Endothelial cell of hepatic sinusoid (primary cell): ENCODE measurements at regions not wholly inside any gene's neighbourhood (a gene's known extent, or its start where the extent isn't known, plus 50 kb on each side); places are given as distances from the start of the nearest gene placed in this dataset.
"Not testable (repeated sequence)": the region's sequence is repeated elsewhere in the genome, so short reads cannot be mapped to it uniquely, and the experiment has no call there.

Experiments used
- in situ Hi-C: cut with HindIII; loops from 2 replicates; pipeline ENCODE4 v1.10.0; 2017; ENCODE audit warnings: low sequenced_read_pairs

DNA sequence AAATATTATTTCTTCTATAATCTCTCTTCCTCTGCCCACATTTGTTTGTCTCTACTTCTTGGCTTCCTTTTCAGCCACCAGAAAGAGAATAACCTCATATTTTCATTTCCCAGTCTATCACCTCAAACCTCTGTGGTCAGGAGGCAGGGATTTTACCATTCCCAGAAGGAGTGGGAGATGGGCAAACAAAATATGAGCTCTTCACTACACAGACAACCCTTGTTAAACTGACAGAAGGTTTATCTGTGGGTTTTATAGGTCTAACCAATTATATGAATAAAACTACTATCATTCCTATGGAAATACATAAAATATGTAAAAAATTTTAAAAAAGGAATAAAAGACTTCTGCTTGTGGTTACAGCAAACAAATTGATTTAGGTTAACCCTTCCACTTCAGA, 160.0 kb upstream of the TRPC6 start:
- in situ Hi-C loops: loop anchor here (5.0 kb wide), 1 partner anchor 48 kb away; no protein-coding TSS in a partner anchor

DNA sequence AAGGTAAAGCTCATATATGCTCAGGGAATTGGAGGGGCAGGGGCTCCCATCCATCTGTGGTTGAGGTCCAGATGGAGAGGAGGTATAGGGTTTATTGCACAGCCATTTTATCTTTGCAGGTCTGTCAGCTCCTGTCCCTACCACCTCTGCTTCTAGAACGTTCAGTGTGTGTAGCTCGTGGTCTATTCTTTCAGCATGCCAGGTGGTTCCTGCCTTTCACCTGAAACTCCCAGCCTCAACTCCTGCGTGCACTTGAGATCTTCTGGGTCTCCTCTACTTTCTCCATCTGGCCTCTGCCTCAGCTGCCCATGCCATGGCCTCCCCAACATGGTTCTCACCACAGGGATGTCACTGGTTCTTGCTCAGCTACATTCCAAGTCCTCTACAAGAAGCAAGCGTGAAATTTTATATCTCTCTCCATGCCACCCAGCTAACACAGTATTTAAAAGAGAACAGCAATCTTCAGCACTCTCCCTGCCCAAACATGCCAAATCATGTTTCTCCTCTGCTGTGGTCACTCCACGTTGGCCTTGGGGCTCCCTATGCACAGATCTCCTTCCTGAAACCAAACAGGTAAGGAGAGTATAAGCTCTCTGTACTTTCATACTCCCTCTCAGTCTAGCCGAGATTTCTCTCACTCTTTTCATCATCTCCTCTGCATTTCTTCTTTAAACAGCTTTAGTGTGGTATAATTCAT, 157.8 kb upstream of the TRPC6 start:
- in situ Hi-C loops: loop anchor here (5.0 kb wide), 1 partner anchor 51 kb away; no protein-coding TSS in a partner anchor

GRCh38 chr11:101741061-101741460, 157.3 kb upstream of the TRPC6 start:
- in situ Hi-C loops: loop anchor here (5.0 kb wide), 1 partner anchor 51 kb away; no protein-coding TSS in a partner anchor

- in situ Hi-C loops: no loop called here
These were observed 154.6 kb upstream of the TRPC6 start for GRCh38 chr11:101738452-101738851.

DNA sequence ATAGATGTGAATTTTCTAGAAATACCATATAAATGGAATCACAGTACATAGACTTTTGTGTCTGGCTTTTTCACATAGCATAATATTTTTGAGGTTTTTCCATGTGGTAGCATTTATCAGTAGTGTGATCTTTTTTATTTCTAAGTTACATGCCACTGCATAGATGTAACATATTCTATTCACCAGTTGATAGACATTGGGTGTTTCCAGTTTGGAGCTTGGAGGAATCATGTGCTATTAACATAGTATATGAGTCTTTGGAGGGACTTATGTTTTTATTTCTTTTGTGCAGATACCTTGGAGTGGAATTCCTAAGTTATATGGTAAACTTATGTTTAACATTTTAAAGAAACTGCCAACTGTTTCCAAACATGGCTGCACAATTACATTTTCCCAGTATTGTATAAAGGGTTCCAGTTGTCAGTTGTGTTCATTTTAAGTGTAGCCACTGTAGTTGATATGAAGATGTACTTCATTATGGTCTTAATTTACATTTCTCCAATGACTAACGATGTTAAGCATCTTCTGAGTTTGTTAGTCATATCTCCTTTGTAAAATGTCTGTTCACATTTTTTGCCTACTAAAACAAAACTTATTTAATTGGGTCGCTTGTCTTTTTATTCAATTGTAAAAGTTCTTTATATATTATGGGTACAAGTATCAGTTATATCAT, 145.7 kb upstream of the TRPC6 start:
- in situ Hi-C loops: no loop called here

DNA sequence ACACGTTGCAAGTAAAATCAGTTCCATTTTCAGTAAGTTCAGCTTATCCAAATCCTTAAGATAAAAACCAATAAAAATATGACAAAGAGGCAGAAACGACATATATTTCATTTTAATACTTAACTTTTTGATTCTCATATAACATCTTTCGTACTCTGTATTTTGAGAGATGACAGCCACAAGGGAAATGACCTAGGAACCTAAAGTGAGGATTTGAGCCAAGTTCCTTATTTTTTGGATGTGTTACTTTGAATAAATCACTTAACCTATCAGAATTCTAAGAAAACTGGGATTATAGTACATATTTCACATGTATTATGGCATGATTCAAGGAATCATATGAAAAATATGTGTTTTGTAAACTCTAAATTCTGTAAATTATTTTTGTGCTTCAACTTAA, 143.6 kb upstream of the TRPC6 start:
- in situ Hi-C loops: no loop called here

DNA sequence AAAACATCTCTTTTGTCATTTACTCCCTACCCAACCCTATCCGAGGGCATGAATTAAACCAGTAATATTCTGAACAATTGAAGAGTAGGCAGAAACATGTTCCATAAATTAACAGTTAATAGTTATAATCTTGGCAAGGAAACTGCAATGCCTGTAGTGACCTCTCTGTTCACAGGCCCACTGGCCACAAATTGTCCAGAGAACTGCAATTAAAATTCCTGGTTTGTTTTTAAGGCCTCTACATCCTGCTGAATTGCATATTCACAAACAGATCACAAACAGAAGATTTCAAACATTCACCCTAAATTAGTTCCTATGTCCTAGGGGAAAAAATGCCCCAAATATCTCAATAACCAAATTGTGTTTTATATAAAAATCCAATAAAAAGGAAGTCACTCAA, 143.2 kb upstream of the TRPC6 start:
- in situ Hi-C loops: no loop called here

DNA sequence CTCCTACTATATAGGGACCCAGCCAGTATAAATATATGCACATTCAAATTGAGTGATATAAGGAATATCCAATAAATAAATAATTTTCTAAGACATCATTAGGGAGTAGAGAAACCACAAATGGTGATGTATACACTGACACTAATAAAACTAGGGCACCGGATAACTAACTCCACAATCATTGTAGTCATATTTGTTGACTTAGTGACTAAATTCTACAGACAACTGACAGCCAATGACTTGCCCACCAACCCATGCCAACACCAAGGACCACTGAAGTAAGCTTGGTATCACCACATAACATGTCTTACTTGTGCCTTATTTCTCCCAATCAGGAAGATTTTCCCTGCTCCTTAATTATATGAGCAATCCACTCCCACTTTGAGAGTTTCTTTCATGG, 139.6 kb upstream of the TRPC6 start:
- in situ Hi-C loops: no loop called here

DNA sequence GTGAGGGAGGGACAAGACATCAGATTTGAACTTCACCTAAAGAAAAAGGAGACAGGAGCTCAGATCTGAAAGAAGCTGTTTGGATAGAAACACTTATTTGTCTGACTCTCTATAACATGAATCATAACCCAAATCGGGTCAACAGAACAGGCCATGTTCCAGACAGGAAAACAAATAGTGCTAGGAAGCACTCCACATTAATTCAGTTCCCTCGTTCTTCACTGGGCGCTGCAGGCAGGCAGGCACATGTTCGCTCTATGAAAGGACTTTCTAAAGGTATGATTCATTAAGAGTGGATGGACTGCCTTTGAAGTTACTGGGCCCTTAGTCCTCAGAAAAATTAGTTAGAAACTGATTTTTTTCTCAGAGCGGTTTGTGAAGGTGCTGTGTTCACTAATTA, 137.5 kb upstream of the TRPC6 start:
- in situ Hi-C loops: no loop called here

DNA sequence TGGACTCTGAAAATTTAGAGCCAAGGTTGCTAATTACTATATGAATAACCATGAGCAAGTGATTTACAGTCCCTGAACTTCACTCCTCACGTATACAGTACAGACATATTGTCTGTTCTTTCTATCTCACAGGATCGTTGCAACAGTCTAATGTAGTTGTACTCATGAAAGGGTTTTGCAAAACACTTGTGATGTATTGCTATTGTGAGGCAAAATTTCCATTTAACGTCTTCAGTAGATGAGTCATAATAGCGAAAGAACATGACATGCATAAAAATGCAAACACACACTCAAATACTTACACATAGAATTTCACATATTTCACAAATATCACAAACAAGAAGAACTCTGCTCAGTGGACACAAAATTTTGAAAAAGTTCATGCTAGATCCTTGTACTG, 134.6 kb upstream of the TRPC6 start:
- in situ Hi-C loops: no loop called here

DNA sequence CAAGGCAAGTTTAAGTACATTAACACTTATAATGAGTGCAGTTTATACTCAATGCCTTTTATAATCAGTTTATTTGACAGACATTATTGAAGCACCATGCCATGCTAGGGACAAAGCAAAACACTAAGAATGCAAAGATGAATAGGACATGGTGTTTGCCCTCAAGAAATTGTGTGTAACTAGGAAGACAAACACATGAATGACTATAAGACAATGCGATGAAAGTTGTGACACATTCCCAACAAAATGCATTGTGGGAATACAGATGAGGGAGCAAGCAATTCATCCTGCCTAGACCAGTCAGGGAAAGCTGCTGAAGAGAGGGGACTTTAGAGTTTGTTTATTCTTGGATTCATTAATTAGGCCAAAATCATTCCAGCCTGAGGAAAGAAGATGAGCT, 133.8 kb upstream of the TRPC6 start:
- in situ Hi-C loops: no loop called here

- in situ Hi-C loops: no loop called here
These were observed 131.5 kb upstream of the TRPC6 start for GRCh38 chr11:101715281-101715680.

- in situ Hi-C loops: no loop called here
These were observed 123.7 kb upstream of the TRPC6 start for GRCh38 chr11:101707477-101707876.

DNA sequence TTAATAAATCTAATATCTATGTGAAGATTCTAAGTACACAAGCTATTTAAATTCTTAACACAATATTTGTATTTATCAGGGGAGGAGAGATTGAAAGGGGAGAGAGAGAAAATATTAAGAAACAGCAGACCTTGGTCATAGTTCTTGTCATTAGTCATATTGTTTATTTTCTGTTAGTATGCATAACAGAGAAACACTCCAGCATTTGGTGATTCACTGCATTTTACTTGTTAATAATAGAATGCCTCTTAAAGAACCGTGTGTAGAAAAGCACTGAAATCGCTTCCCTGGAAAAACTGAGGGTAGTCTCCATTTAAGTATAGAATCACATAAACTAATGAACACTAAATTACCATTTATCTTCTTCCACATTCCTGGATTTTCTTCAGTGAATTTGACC, 122.7 kb upstream of the TRPC6 start:
- in situ Hi-C loops: no loop called here

GRCh38 chr11:101705972-101706371, 122.2 kb upstream of the TRPC6 start:
- in situ Hi-C loops: no loop called here

DNA sequence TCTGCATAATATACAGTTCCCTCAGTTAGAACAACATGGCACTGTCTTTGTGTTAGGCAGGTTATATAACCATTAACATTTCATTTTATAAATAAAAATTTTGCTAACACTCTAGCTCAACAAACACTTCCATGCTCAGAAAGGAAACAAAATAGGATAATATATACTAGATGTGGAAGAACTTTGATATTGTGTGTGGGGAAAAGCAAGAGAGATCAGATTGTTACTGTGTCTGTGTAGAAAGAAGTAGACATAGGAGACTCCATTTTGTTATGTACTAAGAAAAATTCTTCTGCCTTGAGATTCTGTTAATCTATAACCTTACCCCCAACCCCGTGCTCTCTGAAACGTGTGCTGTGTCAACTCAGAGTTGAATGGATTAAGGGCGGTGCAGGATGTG, 111.1 kb upstream of the TRPC6 start:
- in situ Hi-C loops: not testable (repeated sequence)

DNA sequence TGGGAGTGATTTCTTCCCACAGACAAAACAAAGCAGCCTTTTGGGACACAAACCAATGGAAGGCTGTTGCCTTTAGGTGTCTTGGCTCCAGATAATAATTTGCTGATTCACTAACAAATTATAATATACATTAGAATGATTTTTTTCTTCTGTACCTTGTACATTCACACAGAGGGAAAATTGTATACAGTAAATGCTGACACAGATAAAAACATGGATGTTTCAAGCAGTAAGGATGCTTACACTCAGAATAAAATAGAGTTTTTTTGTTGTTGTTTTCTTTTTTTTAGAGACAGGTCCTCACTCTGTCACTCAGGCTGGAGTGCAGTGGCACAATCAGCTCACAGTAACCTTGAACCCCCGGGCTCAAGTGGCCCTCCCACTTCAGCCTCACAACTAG, 109.2 kb upstream of the TRPC6 start:
- in situ Hi-C loops: no loop called here

DNA sequence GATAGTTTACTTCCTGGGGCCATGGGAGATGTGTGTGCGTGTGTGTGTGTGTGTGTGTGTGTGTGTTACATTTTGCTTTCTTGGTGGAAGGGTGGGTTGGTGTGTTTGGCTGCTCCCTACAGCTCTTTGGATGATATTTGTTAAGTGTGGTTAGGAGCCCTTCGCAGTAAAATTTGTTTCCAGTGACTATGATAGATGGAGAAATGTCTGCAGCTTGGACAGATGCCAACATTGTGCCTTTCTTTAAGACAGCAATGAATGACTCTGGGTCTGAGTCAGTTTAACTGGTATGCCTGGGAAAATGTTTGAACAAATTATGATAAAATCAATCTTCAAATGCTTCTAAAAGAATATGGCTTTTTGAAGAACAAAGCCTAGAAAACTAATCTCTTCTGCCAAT, 102.7 kb upstream of the TRPC6 start:
- in situ Hi-C loops: no loop called here

- in situ Hi-C loops: no loop called here
These were observed 84.4 kb upstream of the TRPC6 start for GRCh38 chr11:101668236-101668635.

DNA sequence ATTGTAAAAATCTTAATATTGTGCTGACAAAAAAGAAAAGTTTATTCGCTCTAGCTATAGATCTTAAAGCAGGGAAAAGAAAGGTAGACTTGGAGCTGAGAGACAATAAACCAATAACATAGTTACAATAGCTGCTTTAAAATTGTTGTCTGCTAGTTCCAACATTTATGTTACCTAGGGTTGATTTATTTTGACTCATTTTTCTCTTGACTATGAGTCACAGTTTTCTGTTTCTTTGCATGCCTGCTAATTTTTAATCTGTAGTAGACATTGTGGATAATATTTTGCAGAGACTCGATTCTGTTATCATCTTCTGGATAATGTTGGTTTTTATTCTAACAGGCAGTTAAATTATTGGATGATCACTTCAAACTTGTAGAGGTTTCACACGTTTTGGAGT, 83.1 kb upstream of the TRPC6 start:
- in situ Hi-C loops: no loop called here

GRCh38 chr11:101661559-101661958, 77.8 kb upstream of the TRPC6 start:
- in situ Hi-C loops: no loop called here
